Transverse colon (tissue), 3 donors: ENCODE measurements at regions not wholly inside any gene's neighbourhood (a gene's known extent, or its start where the extent isn't known, plus 50 kb on each side); places are given as distances from the start of the nearest gene placed in this dataset.

Experiments
- POLR2A ChIP-seq: fragments of 450-650 bp; IDR thresholded peaks from one replicate; pipeline ENCODE4 v1.6.1; 2016; ENCODE audit warnings: antibody characterized with exemption, mild to moderate bottlenecking, moderate library complexity
- TF ChIP-seq, protein P1 (sequence below), 5 experiments: fragments of 200-600 bp in 3 of 5; fragments of 450-650 bp in 2 of 5; sonication (generic) in 3 of 5; IDR thresholded peaks; 1 replicate in 2 of 5; 2 replicates in 3 of 5; pipeline ENCODE4 v1.5.1; 2016 to 2017; ENCODE audit warnings: antibody characterized with exemption in 5 of 5, inconsistent platforms in 3 of 5, mild to moderate bottlenecking in 2 of 5, moderate library complexity in 1 of 5

DNA sequence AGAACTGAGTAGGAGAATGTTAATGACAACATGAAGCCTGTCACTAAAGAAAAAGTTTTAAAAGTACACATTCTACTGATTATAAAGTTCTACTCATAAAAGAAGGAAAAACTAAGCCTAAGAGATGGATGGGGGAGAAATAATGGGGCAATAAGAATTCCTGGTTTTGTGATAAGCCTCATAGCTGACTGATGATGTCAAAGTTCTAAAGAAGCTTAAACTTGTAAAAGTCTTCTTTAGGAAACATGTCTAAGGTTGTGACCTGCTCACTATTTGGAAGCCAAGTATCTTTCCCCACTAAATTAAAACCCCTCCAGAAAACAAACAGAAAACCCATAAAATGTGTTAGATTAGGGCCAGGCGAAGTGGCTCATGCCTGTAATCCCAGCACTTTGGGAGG is 232.9 kb upstream of the GIMD1 start:
- TF ChIP-seq, protein P1, sequence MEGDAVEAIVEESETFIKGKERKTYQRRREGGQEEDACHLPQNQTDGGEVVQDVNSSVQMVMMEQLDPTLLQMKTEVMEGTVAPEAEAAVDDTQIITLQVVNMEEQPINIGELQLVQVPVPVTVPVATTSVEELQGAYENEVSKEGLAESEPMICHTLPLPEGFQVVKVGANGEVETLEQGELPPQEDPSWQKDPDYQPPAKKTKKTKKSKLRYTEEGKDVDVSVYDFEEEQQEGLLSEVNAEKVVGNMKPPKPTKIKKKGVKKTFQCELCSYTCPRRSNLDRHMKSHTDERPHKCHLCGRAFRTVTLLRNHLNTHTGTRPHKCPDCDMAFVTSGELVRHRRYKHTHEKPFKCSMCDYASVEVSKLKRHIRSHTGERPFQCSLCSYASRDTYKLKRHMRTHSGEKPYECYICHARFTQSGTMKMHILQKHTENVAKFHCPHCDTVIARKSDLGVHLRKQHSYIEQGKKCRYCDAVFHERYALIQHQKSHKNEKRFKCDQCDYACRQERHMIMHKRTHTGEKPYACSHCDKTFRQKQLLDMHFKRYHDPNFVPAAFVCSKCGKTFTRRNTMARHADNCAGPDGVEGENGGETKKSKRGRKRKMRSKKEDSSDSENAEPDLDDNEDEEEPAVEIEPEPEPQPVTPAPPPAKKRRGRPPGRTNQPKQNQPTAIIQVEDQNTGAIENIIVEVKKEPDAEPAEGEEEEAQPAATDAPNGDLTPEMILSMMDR (IDR thresholded peaks at IDR 0.05): no peak
- no peak for TF ChIP-seq POLR2A
